Sigmoid colon (tissue), 6 donors: ENCODE measurements at regions not wholly inside any gene's neighbourhood (a gene's known extent, or its start where the extent isn't known, plus 50 kb on each side); places are given as distances from the start of the nearest gene placed in this dataset.

Experiments
- DNase-seq: peaks from one replicate; pipeline ENCODE4 v3.0.0-alpha.2; 2019
- H3K27ac ChIP-seq, 4 donors: fragments of 200-600 bp; sonication (generic); one replicate each; pipeline ENCODE4 v1.5.1; 2016 to 2019; ENCODE audit warnings: mild to moderate bottlenecking in 1 of 4
- H3K27me3 ChIP-seq, 3 donors: fragments of 200-600 bp; sonication (generic); one replicate each; pipeline ENCODE4 v1.5.1; 2019; ENCODE audit warnings: mild to moderate bottlenecking in 1 of 3
- H3K36me3 ChIP-seq, 4 donors: fragments of 200-600 bp; sonication (generic); one replicate each; pipeline ENCODE4 v1.5.1; 2016 to 2019
- H3K4me1 ChIP-seq, 4 donors: fragments of 200-600 bp; sonication (generic); one replicate each; pipeline ENCODE4 v1.5.1; 2017 to 2019
- H3K4me3 ChIP-seq, 4 donors: fragments of 200-600 bp; sonication (generic); one replicate each; pipeline ENCODE4 v1.5.1; 2017 to 2019; ENCODE audit warnings: mild to moderate bottlenecking in 2 of 4, moderate library complexity in 1 of 4
- H3K9me3 ChIP-seq, 4 donors: fragments of 200-600 bp in 3 of 4; sonication (generic) in 3 of 4; one replicate each; pipeline versions ENCODE4 v1.5.1 to v1.6.1; 2013 to 2019
- CTCF ChIP-seq, 4 experiments: fragments of 450-650 bp in 3 of 4; fragments of 200-600 bp in 1 of 4; IDR thresholded peaks; one replicate each; pipeline ENCODE4 v1.5.1; 2016 to 2019; ENCODE audit warnings: antibody characterized with exemption in 4 of 4, mild to moderate bottlenecking in 3 of 4, moderate library complexity in 2 of 4
- EP300 ChIP-seq, 4 donors: sonication (generic); formaldehyde crosslinking; IDR thresholded peaks; one replicate each; pipeline ENCODE4 v1.6.1; 2017; ENCODE audit warnings: antibody characterized with exemption in 4 of 4
- POLR2A ChIP-seq, 2 donors: fragments of 450-650 bp; IDR thresholded peaks; one replicate each; pipeline ENCODE4 v1.6.1; 2016; ENCODE audit warnings: antibody characterized with exemption in 2 of 2, mild to moderate bottlenecking in 2 of 2, moderate library complexity in 2 of 2
- POLR2AphosphoS5 ChIP-seq, 4 donors: sonication (generic); formaldehyde crosslinking; IDR thresholded peaks; one replicate each; pipeline ENCODE4 v1.6.1; 2017; ENCODE audit warnings: antibody characterized with exemption in 4 of 4
- WGBS, 2 donors: extraction: QIAGEN DNeasy Blood & Tissue Kit; methylation state at CpG; one replicate each; pipeline ENCODE4 v1.1.7; 2013; 5-methylcytosine and 5-hydroxymethylcytosine counted together
- intact Hi-C: fragments of 100-400 bp; cut with DNase I; formaldehyde crosslinking; loops from one replicate; pipeline ENCODE4 v1.15.1; 2023
- donor health status: healthy with polysubstance abuse.
- donor health status: healthy.

- TF ChIP-seq POLR2AphosphoS5 (IDR thresholded peaks at IDR 0.05) (no peak), POLR2A (IDR thresholded peaks at IDR 0.05) (no peak), CTCF (IDR thresholded peaks at IDR 0.05) (no peak), EP300 (IDR thresholded peaks at IDR 0.05) (no peak)
- Histone ChIP-seq H3K9me3 (no peaks in the 10 kb centered on the region), H3K4me1 (no peaks in the 10 kb centered on the region), H3K27me3 (no peaks in the 10 kb centered on the region), H3K36me3 (no peaks in the 10 kb centered on the region), H3K27ac (no peak overlapping the region), H3K4me3 (no peak overlapping the region)
- DNase-seq: no peak
- intact Hi-C loops: no loop called here
- 77 to 85% methylated on average over 2 of the region's 2 CpGs for WGBS, 2 donors
Observed at GRCh38 chr2:150110548-150110947, 376.9 kb downstream of the RND3 start.

GRCh38 chr2:150109912-150110311, 377.6 kb downstream of the RND3 start:
- no peaks in the 10 kb centered on the region for H3K9me3 ChIP-seq
- H3K27me3 ChIP-seq: no peaks in the 10 kb centered on the region
- WGBS, 2 donors: 72 to 83% methylated on average over 4 of the region's 4 CpGs
- H3K27ac ChIP-seq: no peak overlapping the region
- H3K4me3 ChIP-seq: no peak overlapping the region
- H3K4me1 ChIP-seq: no peaks in the 10 kb centered on the region
- DNase-seq: no peak
- TF ChIP-seq POLR2A (IDR thresholded peaks at IDR 0.05) (no peak), CTCF (IDR thresholded peaks at IDR 0.05) (no peak), EP300 (IDR thresholded peaks at IDR 0.05) (no peak), POLR2AphosphoS5 (IDR thresholded peaks at IDR 0.05) (no peak)
- intact Hi-C loops: no loop called here
- H3K36me3 ChIP-seq: no peaks in the 10 kb centered on the region

- Histone ChIP-seq H3K9me3 (no peaks in the 10 kb centered on the region), H3K36me3 (no peaks in the 10 kb centered on the region), H3K27ac (no peak overlapping the region), H3K4me3 (no peak overlapping the region), H3K4me1 (no peaks in the 10 kb centered on the region), H3K27me3 (no peaks in the 10 kb centered on the region)
- no peak for DNase-seq
- intact Hi-C loops: no loop called here
- 69 to 82% methylated on average over 3 of the region's 3 CpGs for WGBS, 2 donors
- no peak for TF ChIP-seq CTCF (IDR thresholded peaks at IDR 0.05)
- TF ChIP-seq EP300 (IDR thresholded peaks at IDR 0.05): no peak
- no peak for TF ChIP-seq POLR2A (IDR thresholded peaks at IDR 0.05)
- no peak for TF ChIP-seq POLR2AphosphoS5 (IDR thresholded peaks at IDR 0.05)
Observed at GRCh38 chr2:150109028-150109427, 378.4 kb downstream of the RND3 start.

- no peaks in the 10 kb centered on the region for H3K9me3 ChIP-seq
- H3K36me3 ChIP-seq: no peaks in the 10 kb centered on the region
- no peaks in the 10 kb centered on the region for H3K27me3 ChIP-seq
- no peak overlapping the region for H3K4me3 ChIP-seq
- no peaks in the 10 kb centered on the region for H3K4me1 ChIP-seq
- 87 to 91% methylated on average over 2 of the region's 2 CpGs for WGBS, 2 donors
- DNase-seq: no peak
- TF ChIP-seq POLR2A (IDR thresholded peaks at IDR 0.05): no peak
- TF ChIP-seq CTCF (IDR thresholded peaks at IDR 0.05): no peak
- TF ChIP-seq POLR2AphosphoS5 (IDR thresholded peaks at IDR 0.05): no peak
- TF ChIP-seq EP300 (IDR thresholded peaks at IDR 0.05): no peak
- intact Hi-C loops: no loop called here
- no peak overlapping the region for H3K27ac ChIP-seq
Observed at GRCh38 chr2:150107816-150108215, 379.7 kb downstream of the RND3 start.

- TF ChIP-seq POLR2A (IDR thresholded peaks at IDR 0.05) (no peak), POLR2AphosphoS5 (IDR thresholded peaks at IDR 0.05) (no peak), EP300 (IDR thresholded peaks at IDR 0.05) (no peak), CTCF (IDR thresholded peaks at IDR 0.05) (no peak)
- Histone ChIP-seq H3K4me1 (no peaks in the 10 kb centered on the region), H3K36me3 (no peaks in the 10 kb centered on the region), H3K9me3 (no peaks in the 10 kb centered on the region), H3K27me3 (no peaks in the 10 kb centered on the region), H3K4me3 (no peak overlapping the region), H3K27ac (no peak overlapping the region)
- 70 to 81% methylated on average over 1 of the region's 1 CpG for WGBS, 2 donors
- intact Hi-C loops: no loop called here
- no peak for DNase-seq
Observed at GRCh38 chr2:150107170-150107569, 380.3 kb downstream of the RND3 start.
